IMR-90 (cell line): ENCODE measurements at regions not wholly inside any gene's neighbourhood (a gene's known extent, or its start where the extent isn't known, plus 50 kb on each side); places are given as distances from the start of the nearest gene placed in this dataset.
"Not testable (repeated sequence)": the region's sequence is repeated elsewhere in the genome, so short reads cannot be mapped to it uniquely, and the experiment has no call there.

ENCODE experiments used
- BHLHE40 ChIP-seq: fragments of 150-350 bp; IDR thresholded peaks from 2 replicates; pipeline ENCODE4 v1.6.1; 2016; ENCODE audit warnings: mild to moderate bottlenecking, low read depth, low read length
- MAFK ChIP-seq: IDR thresholded peaks from 2 replicates; pipeline ENCODE4 v1.6.1; 2012; ENCODE audit warnings: low read depth, low read length, improper control_type of control experiment
- MXI1 ChIP-seq: IDR thresholded peaks from 2 replicates; pipeline ENCODE4 v1.6.1; 2012; ENCODE audit warnings: low read depth, mild to moderate bottlenecking, low read length, moderate library complexity, borderline replicate concordance
- POLR2A ChIP-seq: IDR thresholded peaks from 2 replicates; pipeline ENCODE4 v1.6.1; 2012; ENCODE audit warnings: mild to moderate bottlenecking, low read depth, low read length
- RAD21 ChIP-seq: IDR thresholded peaks from 2 replicates; pipeline ENCODE4 v1.6.1; 2012; ENCODE audit warnings: low read length, improper control_type of control experiment
- RCOR1 ChIP-seq: IDR thresholded peaks from 2 replicates; pipeline ENCODE4 v1.6.1; 2012; ENCODE audit warnings: mild to moderate bottlenecking, low read length, improper control_type of control experiment; ENCODE audit not compliant: insufficient replicate concordance
- SMC3 ChIP-seq: fragments of 150-350 bp; IDR thresholded peaks from 2 replicates; pipeline ENCODE4 v1.6.1; 2016; ENCODE audit warnings: low read depth, mild to moderate bottlenecking, antibody characterized with exemption, low read length, moderate library complexity
- TF ChIP-seq, protein P1 (sequence below): conservative IDR thresholded peaks from 2 replicates; pipeline ENCODE4 v1.5.1; 2012; ENCODE audit warnings: mild to moderate bottlenecking, low read depth, low read length, improper control_type of control experiment
- TF ChIP-seq, protein P2 (sequence below): fragments of 150-350 bp; IDR thresholded peaks from 2 replicates; pipeline ENCODE4 v1.6.1; 2017; ENCODE audit warnings: mild to moderate bottlenecking, antibody characterized with exemption, low read length, low read depth

DNA sequence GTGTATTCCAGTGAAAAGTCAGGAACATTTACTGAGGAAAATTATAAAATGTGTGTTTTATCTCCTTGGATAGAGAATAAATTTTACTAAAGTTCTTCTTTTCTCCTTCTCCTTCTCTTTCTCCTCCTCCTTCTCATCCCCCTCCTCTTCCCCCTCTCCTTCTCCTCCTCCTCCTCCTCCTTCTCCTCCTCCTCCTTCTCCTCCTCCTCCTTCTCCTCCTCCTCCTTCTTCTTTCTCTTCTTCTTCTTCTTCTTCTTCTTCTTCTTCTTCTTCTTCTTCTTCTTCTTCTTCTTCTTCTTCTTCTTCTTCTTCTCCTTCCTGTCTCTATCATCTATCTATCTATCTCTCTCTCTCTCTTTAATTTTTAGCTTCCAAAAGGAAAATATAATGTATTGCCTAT is 337.1 kb upstream of the MAF start:
- TF ChIP-seq POLR2A, RCOR1, BHLHE40, MXI1, MAFK, RAD21, SMC3: not testable (repeated sequence)
- TF ChIP-seq, protein P1, sequence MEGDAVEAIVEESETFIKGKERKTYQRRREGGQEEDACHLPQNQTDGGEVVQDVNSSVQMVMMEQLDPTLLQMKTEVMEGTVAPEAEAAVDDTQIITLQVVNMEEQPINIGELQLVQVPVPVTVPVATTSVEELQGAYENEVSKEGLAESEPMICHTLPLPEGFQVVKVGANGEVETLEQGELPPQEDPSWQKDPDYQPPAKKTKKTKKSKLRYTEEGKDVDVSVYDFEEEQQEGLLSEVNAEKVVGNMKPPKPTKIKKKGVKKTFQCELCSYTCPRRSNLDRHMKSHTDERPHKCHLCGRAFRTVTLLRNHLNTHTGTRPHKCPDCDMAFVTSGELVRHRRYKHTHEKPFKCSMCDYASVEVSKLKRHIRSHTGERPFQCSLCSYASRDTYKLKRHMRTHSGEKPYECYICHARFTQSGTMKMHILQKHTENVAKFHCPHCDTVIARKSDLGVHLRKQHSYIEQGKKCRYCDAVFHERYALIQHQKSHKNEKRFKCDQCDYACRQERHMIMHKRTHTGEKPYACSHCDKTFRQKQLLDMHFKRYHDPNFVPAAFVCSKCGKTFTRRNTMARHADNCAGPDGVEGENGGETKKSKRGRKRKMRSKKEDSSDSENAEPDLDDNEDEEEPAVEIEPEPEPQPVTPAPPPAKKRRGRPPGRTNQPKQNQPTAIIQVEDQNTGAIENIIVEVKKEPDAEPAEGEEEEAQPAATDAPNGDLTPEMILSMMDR = not testable (repeated sequence)
- TF ChIP-seq, protein P2, sequence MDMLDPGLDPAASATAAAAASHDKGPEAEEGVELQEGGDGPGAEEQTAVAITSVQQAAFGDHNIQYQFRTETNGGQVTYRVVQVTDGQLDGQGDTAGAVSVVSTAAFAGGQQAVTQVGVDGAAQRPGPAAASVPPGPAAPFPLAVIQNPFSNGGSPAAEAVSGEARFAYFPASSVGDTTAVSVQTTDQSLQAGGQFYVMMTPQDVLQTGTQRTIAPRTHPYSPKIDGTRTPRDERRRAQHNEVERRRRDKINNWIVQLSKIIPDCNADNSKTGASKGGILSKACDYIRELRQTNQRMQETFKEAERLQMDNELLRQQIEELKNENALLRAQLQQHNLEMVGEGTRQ = not testable (repeated sequence)
